ENCODE measurements at regions not wholly inside any gene's neighbourhood (a gene's known extent, or its start where the extent isn't known, plus 50 kb on each side); places are given as distances from the start of the nearest gene placed in this dataset.
"Not testable (repeated sequence)": the region's sequence is repeated elsewhere in the genome, so short reads cannot be mapped to it uniquely, and the experiment has no call there.

DNA sequence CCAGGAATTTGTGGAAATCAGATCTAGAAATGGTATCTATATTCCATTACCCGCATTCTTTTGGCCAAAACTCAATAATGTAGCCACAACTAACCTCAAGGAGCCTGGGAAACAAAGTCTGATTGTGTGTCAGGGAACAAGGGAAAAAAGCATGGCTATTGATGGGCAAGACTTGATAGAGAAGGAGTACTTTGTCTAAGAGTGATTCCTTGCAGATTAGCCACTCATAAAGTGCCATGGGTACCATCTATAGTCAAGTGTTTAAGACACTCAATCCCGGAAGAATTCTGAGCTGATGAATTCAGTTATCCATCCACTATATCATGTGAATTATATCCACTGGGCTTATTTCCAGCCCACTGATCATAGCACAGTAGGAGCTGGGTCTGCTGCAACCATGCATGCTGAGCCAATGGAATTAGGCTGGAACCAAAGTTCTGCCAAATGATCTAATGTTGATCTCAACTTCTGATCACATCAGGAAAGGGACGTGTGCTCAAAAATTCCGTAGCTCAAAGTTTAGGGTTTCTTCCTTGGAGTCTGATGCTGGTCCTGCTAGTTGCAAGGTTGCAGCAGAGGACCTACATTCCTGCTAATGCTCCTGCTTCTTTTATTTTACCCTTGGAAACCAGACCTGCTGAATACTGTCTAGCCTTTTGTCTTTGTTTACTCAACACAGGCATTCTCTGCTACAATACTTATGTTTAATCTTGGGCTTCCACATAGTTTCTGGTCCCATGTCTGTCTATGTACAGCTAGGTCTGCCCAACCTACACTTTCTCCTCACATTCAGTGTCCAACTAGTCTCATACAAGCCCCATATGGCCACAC is 629.7 kb downstream of the IRS1 start:
- no peaks in the 10 kb centered on the region for H3K4me1 Mint-ChIP-seq (ENCODE audit: unreplicated experiment)
- no peaks in the 10 kb centered on the region for H3K9me3 Mint-ChIP-seq (ENCODE audit: unreplicated experiment)
- no peak overlapping the region for H3K4me3 Mint-ChIP-seq (ENCODE audit: unreplicated experiment)
- TF ChIP-seq, protein P1, sequence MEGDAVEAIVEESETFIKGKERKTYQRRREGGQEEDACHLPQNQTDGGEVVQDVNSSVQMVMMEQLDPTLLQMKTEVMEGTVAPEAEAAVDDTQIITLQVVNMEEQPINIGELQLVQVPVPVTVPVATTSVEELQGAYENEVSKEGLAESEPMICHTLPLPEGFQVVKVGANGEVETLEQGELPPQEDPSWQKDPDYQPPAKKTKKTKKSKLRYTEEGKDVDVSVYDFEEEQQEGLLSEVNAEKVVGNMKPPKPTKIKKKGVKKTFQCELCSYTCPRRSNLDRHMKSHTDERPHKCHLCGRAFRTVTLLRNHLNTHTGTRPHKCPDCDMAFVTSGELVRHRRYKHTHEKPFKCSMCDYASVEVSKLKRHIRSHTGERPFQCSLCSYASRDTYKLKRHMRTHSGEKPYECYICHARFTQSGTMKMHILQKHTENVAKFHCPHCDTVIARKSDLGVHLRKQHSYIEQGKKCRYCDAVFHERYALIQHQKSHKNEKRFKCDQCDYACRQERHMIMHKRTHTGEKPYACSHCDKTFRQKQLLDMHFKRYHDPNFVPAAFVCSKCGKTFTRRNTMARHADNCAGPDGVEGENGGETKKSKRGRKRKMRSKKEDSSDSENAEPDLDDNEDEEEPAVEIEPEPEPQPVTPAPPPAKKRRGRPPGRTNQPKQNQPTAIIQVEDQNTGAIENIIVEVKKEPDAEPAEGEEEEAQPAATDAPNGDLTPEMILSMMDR (IDR thresholded peaks at IDR 0.05) = no peak
- no peaks in the 10 kb centered on the region for H3K27me3 Mint-ChIP-seq (ENCODE audit: unreplicated experiment)
- no peak overlapping the region for H3K27ac Mint-ChIP-seq (ENCODE audit: unreplicated experiment)
- DNase-seq (ENCODE audit: extremely low spot score, unreplicated experiment) = no peak
- H3K36me3 Mint-ChIP-seq (ENCODE audit: unreplicated experiment) = no peaks in the 10 kb centered on the region

DNA sequence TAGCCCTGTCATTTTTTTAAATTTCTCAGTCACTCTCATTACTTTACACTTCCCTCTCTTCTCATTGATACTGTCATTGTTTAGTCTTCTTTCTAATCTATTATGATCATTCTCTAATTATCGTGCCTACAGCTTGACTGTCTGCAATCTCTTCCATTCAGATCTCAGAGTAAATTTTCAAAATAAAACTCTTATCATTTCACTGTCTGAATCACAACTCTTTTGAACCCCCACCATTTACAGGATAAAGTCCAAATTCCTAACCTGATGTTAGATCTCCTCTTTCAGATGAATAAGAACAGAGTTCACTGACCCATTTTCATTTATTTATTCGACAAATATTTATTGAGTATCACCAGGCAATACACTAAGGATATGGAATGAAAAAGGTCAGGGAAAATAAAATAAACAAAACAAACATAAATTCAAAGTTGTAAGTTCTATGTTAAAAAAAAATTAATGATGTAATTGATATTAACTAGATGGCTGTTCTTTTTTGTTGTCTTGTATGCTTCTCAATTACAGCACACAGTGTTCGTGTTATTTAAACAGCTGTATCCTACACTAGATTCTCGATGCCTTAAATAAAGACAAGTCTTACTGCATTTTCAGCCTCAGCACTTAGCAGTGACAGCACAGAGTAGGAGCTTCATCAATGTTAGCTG is 631.0 kb downstream of the IRS1 start:
- H3K9me3 Mint-ChIP-seq (ENCODE audit: unreplicated experiment) = no peaks in the 10 kb centered on the region
- no peaks in the 10 kb centered on the region for H3K4me1 Mint-ChIP-seq (ENCODE audit: unreplicated experiment)
- H3K36me3 Mint-ChIP-seq (ENCODE audit: unreplicated experiment) = no peaks in the 10 kb centered on the region
- no peak overlapping the region for H3K27ac Mint-ChIP-seq (ENCODE audit: unreplicated experiment)
- no peak for DNase-seq (ENCODE audit: extremely low spot score, unreplicated experiment)
- TF ChIP-seq, protein P1 (IDR thresholded peaks at IDR 0.05) = no peak
- no peak overlapping the region for H3K4me3 Mint-ChIP-seq (ENCODE audit: unreplicated experiment)
- no peaks in the 10 kb centered on the region for H3K27me3 Mint-ChIP-seq (ENCODE audit: unreplicated experiment)

DNA sequence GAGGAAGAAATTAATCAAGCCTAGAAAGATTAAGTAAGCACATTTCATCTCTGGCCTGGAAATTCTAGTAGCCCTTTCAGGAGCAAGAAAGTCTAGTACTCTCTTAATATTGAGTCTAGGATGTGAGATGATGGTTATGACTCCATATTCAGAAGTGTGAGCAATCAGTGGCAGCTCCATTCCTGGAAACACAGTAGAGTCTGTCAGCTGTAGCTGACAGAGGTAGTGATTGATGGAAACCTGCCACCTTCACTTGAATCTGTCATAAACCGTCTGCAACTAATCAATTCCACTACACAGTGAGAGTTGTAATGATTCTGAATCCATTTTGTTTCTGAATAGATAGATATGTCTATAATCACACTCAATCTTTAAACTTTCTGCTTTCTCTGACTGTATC is 635.1 kb downstream of the IRS1 start:
- Mint-ChIP-seq H3K27me3 (ENCODE audit: unreplicated experiment) (no peaks in the 10 kb centered on the region), H3K4me1 (ENCODE audit: unreplicated experiment) (peaks cover 8% of the 10 kb centered on the region), H3K9me3 (ENCODE audit: unreplicated experiment) (no peaks in the 10 kb centered on the region), H3K4me3 (ENCODE audit: unreplicated experiment) (no peak overlapping the region), H3K36me3 (ENCODE audit: unreplicated experiment) (no peaks in the 10 kb centered on the region), H3K27ac (ENCODE audit: unreplicated experiment) (no peak overlapping the region)
- TF ChIP-seq, protein P1 (IDR thresholded peaks at IDR 0.05) = no peak
- no peak for DNase-seq (ENCODE audit: extremely low spot score, unreplicated experiment)

DNA sequence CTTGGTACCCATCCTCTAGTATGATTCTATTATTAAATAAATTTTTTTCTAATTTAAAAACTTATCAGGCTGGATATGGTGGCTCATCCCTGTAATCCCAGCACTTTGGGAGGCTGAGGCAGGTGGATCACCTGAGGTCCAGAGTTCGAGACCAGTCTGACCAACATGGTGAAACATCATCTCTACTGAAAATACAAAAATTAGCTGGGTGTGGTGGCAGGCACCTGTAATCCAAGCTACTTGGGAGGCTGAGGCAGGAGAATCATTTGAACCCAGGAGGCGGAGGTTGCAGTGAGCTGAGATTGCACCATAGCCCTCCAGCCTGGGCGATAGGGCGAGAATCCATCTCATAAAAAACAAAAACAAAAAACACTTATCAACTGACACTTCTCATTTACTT is 639.0 kb downstream of the IRS1 start:
- not testable (repeated sequence) for DNase-seq (ENCODE audit: extremely low spot score, unreplicated experiment); H3K36me3 Mint-ChIP-seq (ENCODE audit: unreplicated experiment); H3K27me3 Mint-ChIP-seq (ENCODE audit: unreplicated experiment); H3K4me3 Mint-ChIP-seq (ENCODE audit: unreplicated experiment); H3K27ac Mint-ChIP-seq (ENCODE audit: unreplicated experiment); H3K9me3 Mint-ChIP-seq (ENCODE audit: unreplicated experiment)
- peaks cover 14% of the 10 kb centered on the region for H3K4me1 Mint-ChIP-seq (ENCODE audit: unreplicated experiment)

DNA sequence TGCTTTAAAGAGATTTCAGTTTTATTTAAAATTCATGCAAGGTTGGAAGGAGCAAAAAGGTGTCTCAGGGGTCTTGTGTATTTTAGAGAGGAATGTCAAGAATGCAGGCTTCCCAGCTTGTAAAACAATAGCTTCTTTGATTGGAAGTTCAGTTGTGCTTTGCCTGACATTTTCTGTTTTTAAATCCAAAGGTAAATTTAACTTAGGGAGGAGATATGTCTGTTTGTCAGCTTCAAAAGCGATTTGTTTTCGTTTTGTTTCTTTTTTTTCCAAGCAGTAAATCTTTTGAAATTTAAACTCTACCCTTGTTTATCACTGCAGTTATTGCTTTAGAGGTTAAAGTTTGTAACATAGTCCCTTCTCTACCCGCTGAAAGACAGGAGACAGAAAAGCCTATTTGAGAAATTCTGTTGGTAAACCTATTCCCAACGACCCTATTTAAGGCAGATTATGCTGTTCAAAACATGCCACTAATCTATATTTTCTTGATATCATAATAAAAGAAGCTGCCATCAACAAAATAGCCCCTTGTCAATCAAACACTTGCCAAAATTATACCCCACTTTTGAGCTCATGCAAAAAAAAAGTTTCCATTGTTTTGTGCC is 639.6 kb downstream of the IRS1 start:
- H3K4me3 Mint-ChIP-seq (ENCODE audit: unreplicated experiment) = no peak overlapping the region
- no peak for DNase-seq (ENCODE audit: extremely low spot score, unreplicated experiment)
- no peaks in the 10 kb centered on the region for H3K36me3 Mint-ChIP-seq (ENCODE audit: unreplicated experiment)
- TF ChIP-seq, protein P1 (IDR thresholded peaks at IDR 0.05) = no peak
- H3K27me3 Mint-ChIP-seq (ENCODE audit: unreplicated experiment) = no peaks in the 10 kb centered on the region
- H3K27ac Mint-ChIP-seq (ENCODE audit: unreplicated experiment) = no peak overlapping the region
- no peaks in the 10 kb centered on the region for H3K9me3 Mint-ChIP-seq (ENCODE audit: unreplicated experiment)
- peaks cover 21% of the 10 kb centered on the region for H3K4me1 Mint-ChIP-seq (ENCODE audit: unreplicated experiment)

Data from osteocyte (in vitro differentiated cells).